Prostate gland (tissue), 2 donors: ENCODE measurements at regions not wholly inside any gene's neighbourhood (a gene's known extent, or its start where the extent isn't known, plus 50 kb on each side); places are given as distances from the start of the nearest gene placed in this dataset.
"Not testable (repeated sequence)": the region's sequence is repeated elsewhere in the genome, so short reads cannot be mapped to it uniquely, and the experiment has no call there.

ENCODE experiments used
- DNase-seq: peaks from one replicate; pipeline ENCODE4 v3.0.0-alpha.2; 2019; ENCODE audit warnings: low spot score
- H3K27ac ChIP-seq, 2 donors: fragments of 200-600 bp; sonication (generic); 2 replicates each; pipeline ENCODE4 v1.5.1; 2017 to 2019
- H3K27me3 ChIP-seq: fragments of 200-600 bp; sonication (generic); replicated peaks from 2 replicates; pipeline ENCODE4 v1.5.1; 2019; ENCODE audit not compliant: insufficient read depth
- H3K36me3 ChIP-seq, 2 donors: fragments of 200-600 bp; sonication (generic); 1 replicate in 1 of 2; 2 replicates in 1 of 2; pipeline versions ENCODE4 v1.5.1 to v1.8.1; 2017 to 2019
- H3K4me1 ChIP-seq: fragments of 200-600 bp; sonication (generic); replicated peaks from 2 replicates; pipeline ENCODE4 v1.5.1; 2019
- H3K4me3 ChIP-seq, 2 donors: fragments of 200-600 bp; sonication (generic); 2 replicates each; pipeline ENCODE4 v1.5.1; 2017 to 2019
- H3K9me3 ChIP-seq: fragments of 200-600 bp; sonication (generic); 2 replicates; pipeline ENCODE4 v1.5.1; 2017
- POLR2A ChIP-seq: fragments of 450-650 bp; IDR thresholded peaks from one replicate; pipeline ENCODE4 v1.6.1; 2016; ENCODE audit warnings: antibody characterized with exemption, mild to moderate bottlenecking
- POLR2AphosphoS5 ChIP-seq: sonication (generic); formaldehyde crosslinking; IDR thresholded peaks from one replicate; pipeline ENCODE4 v1.6.1; 2017; ENCODE audit warnings: antibody characterized with exemption
- WGBS: methylation state at CpG from one replicate; pipeline ENCODE4 v1.1.5; 2018; 5-methylcytosine and 5-hydroxymethylcytosine counted together
- intact Hi-C: fragments of 100-400 bp; cut with DNase I; formaldehyde crosslinking; loops from one replicate; pipeline ENCODE4 v1.14.2; 2022
- TF ChIP-seq, protein P1 (sequence below), 4 experiments: fragments of 200-600 bp in 2 of 4; fragments of 450-650 bp in 2 of 4; sonication (generic) in 2 of 4; IDR thresholded peaks; 1 replicate in 3 of 4; 2 replicates in 1 of 4; pipeline ENCODE4 v1.5.1; 2016 to 2019; ENCODE audit warnings: antibody characterized with exemption in 4 of 4, mild to moderate bottlenecking in 2 of 4, moderate library complexity in 2 of 4

DNA sequence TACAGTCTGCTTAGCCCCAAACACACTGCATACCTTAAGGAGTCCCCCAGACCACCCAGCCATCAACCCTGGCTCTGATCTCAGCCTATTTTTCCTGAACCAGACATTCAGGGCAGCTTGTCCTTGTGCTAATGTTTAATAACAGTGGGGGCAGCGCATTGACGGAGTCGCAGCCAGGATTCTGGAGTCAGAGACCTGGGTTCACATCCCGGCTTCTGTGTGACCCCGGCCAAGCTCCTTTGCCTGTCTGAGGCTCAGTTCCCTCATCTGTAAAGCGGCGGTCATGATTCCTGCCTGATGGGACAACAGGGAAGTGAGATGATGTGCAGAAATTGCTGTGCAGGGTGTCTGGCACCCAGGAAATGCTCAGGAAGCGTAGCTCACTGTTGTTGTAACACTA lies 63.1 kb downstream of the MATN1 start:
- no peak for TF ChIP-seq POLR2A
- no peak for TF ChIP-seq POLR2AphosphoS5
- TF ChIP-seq, protein P1, sequence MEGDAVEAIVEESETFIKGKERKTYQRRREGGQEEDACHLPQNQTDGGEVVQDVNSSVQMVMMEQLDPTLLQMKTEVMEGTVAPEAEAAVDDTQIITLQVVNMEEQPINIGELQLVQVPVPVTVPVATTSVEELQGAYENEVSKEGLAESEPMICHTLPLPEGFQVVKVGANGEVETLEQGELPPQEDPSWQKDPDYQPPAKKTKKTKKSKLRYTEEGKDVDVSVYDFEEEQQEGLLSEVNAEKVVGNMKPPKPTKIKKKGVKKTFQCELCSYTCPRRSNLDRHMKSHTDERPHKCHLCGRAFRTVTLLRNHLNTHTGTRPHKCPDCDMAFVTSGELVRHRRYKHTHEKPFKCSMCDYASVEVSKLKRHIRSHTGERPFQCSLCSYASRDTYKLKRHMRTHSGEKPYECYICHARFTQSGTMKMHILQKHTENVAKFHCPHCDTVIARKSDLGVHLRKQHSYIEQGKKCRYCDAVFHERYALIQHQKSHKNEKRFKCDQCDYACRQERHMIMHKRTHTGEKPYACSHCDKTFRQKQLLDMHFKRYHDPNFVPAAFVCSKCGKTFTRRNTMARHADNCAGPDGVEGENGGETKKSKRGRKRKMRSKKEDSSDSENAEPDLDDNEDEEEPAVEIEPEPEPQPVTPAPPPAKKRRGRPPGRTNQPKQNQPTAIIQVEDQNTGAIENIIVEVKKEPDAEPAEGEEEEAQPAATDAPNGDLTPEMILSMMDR (IDR thresholded peaks at IDR 0.05): no peak
- H3K9me3 ChIP-seq: no peaks in the 10 kb centered on the region
- H3K27ac ChIP-seq: no peak overlapping the region
- no peak overlapping the region for H3K4me3 ChIP-seq
- 88% methylated on average over 8 of the region's 8 CpGs for WGBS
- no peak for DNase-seq
- intact Hi-C loops: no loop called here
- H3K27me3 ChIP-seq: no peaks in the 10 kb centered on the region
- H3K36me3 ChIP-seq: no peaks in the 10 kb centered on the region
- no peaks in the 10 kb centered on the region for H3K4me1 ChIP-seq

DNA sequence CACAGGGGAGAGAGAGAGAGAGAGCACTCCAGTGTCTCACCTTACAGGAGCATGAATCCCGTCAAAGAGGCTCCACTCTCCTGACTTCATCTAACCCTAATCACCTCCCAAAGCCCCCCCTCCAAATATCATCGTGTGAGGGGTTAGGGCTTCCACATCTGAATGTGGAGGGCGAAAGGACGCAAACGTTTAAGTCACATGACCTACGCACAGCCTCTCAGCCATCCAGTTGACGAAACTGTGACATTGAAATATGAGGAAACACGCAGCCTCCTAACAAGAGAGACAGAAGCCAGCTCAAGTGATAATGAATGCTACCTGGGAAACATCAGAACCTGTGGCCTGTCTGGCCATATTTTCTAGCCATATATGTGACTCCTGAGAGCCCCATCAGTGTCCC lies 63.7 kb downstream of the MATN1 start:
- Histone ChIP-seq H3K4me3 (no peak overlapping the region), H3K36me3 (no peaks in the 10 kb centered on the region), H3K27ac (no peak overlapping the region), H3K9me3 (no peaks in the 10 kb centered on the region), H3K4me1 (no peaks in the 10 kb centered on the region), H3K27me3 (no peaks in the 10 kb centered on the region)
- TF ChIP-seq POLR2A: no peak
- TF ChIP-seq, protein P1 (IDR thresholded peaks at IDR 0.05): no peak
- no peak for TF ChIP-seq POLR2AphosphoS5
- DNase-seq: no peak
- WGBS: 76% methylated on average over 8 of the region's 8 CpGs
- intact Hi-C loops: no loop called here

DNA sequence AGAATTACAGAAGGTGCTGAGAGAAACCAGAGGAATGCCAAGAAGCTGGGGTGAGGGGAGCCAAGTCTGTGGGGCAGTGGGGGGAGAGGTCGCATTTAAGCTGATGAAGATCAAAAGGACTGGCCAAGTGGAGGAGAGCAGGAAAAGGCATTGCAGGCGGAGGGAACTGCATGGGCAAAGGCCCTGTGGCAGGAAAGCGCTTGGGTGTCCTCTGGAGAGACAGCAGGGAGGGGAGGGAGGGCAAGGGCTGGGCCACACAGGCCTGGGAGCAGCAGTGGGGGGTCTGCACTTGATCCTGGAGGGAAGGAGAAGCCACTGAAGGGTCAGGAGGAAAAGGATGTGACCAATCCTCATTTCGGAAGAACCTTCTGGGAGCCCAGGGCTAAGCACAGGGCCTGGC lies 65.0 kb downstream of the MATN1 start:
- 90% methylated on average over 4 of the region's 4 CpGs for WGBS
- H3K36me3 ChIP-seq, intact Hi-C loops, H3K4me1 ChIP-seq, DNase-seq, H3K27ac ChIP-seq, H3K27me3 ChIP-seq, H3K9me3 ChIP-seq, H3K4me3 ChIP-seq: not testable (repeated sequence)

DNA sequence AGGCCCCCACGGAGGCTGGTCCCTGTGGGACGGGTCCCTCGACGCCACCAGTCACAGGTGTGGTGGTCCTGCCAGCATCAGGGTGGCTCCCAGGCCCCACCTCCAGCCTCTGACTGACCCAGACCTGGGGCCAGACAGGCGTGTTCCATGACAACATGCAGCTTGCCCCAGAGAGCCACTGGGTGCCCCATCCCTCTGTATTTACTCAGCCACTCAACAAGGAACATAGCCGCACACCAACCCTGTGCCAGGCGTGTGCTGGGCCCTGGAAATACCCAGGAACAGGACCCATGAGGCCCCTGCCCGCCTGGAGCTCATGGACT lies 65.4 kb downstream of the MATN1 start:
- Histone ChIP-seq H3K36me3 (no peaks in the 10 kb centered on the region), H3K4me1 (no peaks in the 10 kb centered on the region), H3K9me3 (no peaks in the 10 kb centered on the region), H3K27ac (no peak overlapping the region), H3K4me3 (no peak overlapping the region), H3K27me3 (no peaks in the 10 kb centered on the region)
- DNase-seq: no peak
- TF ChIP-seq, protein P1 (IDR thresholded peaks at IDR 0.05): no peak
- TF ChIP-seq POLR2AphosphoS5 (no peak), POLR2A (no peak)
- intact Hi-C loops: no loop called here
- 69% methylated on average over 4 of the region's 8 CpGs for WGBS

DNA sequence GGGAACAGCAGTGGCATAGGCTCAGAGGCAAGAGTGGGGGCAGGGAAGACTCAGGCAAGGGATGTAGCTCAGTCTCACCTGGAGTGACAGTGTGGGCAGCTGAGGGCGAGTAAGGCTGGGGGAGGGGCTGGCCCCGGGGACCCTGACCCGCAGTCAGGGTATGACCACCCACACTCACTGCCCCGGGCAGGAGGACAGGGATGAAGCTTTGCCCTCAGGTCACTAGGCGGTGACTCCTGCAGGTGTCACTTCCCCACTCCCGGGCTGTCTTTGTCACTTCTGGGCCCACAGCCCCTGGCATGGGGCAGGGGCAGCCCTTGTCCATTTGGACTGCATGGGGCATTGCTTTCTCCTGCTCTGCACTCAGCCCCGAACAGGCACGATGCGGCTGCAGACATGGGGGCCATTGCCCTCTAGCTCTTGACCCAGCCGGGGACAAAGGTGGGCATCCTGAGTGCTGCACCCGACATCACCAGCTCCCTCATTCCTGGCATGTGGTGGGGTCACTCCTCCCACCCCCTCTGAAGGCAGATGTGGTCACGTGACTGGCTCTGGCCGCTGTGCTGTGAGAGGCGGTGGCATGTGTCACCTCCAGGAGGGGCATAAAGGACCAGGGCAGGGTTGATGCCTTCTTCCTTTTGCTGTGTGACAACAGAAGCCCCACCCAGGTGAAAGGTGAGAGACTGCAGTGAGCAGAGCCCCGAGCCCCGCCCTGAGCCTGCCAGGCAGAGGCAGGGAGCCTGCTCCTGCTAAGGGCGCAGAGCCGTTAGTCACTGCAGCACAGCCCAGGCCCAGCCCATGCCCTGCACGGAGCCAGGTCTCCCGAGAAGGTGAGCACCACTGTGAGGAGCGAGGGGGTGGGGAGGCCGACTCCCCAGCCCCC lies 66.0 kb downstream of the MATN1 start:
- TF ChIP-seq POLR2AphosphoS5 (no peak), POLR2A (no peak)
- TF ChIP-seq, protein P1 (IDR thresholded peaks at IDR 0.05): no peak
- Histone ChIP-seq H3K36me3 (no peaks in the 10 kb centered on the region), H3K4me3 (no peak overlapping the region), H3K9me3 (no peaks in the 10 kb centered on the region), H3K27ac (no peak overlapping the region), H3K4me1 (no peaks in the 10 kb centered on the region), H3K27me3 (no peaks in the 10 kb centered on the region)
- intact Hi-C loops: no loop called here
- 80% methylated on average over 19 of the region's 22 CpGs for WGBS
- DNase-seq: no peak
